GM10248 (cell line): ENCODE measurements at regions not wholly inside any gene's neighbourhood (a gene's known extent, or its start where the extent isn't known, plus 50 kb on each side); places are given as distances from the start of the nearest gene placed in this dataset.

Source experiments
- CTCF ChIA-PET: fragments of 300-600 bp; sonication (Branson Sonifier 250); formaldehyde crosslinking; extraction: SDS; loops from one replicate; lab custom pipeline; 2021; ENCODE audit warnings: antibody characterized with exemption; lab: Yijun Ruan, JAX
- POLR2A ChIA-PET: fragments of 350-650 bp; sonication (Branson Sonifier 250); formaldehyde crosslinking; extraction: SDS; loops from one replicate; lab custom pipeline; 2020; ENCODE audit warnings: antibody characterized with exemption; lab: Yijun Ruan, JAX
- DNase-seq: peaks from one replicate; pipeline ENCODE4 v3.0.0; 2012; ENCODE audit errors: extremely low spot score
- TF ChIP-seq, protein P1 (sequence below): IDR thresholded peaks from 2 replicates; pipeline ENCODE4 v1.5.1; 2012; ENCODE audit warnings: mild to moderate bottlenecking, low read depth; ENCODE audit errors: extremely low read depth, missing control alignments, control extremely low read depth

DNA sequence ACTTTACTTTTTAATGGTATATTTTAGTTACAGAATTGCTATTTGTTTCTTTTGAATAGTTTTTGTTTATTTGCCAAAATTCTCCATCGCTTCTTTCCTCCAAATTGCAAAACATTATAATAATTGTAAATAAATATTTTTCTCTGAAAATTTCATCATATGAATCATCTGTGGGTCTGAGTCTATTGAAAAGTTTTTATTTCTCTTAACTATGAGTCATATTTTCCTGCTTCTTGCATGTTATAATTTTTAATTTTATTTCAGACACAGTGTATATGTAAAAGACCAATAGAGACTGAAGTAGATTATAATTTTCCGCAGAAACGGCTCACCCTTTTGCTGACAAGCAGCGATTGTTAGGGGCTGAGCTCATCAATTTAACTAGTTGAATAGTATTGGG, 279.1 kb upstream of the IL12B start:
- CTCF ChIA-PET = no interaction called here
- TF ChIP-seq, protein P1, sequence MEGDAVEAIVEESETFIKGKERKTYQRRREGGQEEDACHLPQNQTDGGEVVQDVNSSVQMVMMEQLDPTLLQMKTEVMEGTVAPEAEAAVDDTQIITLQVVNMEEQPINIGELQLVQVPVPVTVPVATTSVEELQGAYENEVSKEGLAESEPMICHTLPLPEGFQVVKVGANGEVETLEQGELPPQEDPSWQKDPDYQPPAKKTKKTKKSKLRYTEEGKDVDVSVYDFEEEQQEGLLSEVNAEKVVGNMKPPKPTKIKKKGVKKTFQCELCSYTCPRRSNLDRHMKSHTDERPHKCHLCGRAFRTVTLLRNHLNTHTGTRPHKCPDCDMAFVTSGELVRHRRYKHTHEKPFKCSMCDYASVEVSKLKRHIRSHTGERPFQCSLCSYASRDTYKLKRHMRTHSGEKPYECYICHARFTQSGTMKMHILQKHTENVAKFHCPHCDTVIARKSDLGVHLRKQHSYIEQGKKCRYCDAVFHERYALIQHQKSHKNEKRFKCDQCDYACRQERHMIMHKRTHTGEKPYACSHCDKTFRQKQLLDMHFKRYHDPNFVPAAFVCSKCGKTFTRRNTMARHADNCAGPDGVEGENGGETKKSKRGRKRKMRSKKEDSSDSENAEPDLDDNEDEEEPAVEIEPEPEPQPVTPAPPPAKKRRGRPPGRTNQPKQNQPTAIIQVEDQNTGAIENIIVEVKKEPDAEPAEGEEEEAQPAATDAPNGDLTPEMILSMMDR = no peak
- DNase-seq = no peak
- POLR2A ChIA-PET = no interaction called here

DNA sequence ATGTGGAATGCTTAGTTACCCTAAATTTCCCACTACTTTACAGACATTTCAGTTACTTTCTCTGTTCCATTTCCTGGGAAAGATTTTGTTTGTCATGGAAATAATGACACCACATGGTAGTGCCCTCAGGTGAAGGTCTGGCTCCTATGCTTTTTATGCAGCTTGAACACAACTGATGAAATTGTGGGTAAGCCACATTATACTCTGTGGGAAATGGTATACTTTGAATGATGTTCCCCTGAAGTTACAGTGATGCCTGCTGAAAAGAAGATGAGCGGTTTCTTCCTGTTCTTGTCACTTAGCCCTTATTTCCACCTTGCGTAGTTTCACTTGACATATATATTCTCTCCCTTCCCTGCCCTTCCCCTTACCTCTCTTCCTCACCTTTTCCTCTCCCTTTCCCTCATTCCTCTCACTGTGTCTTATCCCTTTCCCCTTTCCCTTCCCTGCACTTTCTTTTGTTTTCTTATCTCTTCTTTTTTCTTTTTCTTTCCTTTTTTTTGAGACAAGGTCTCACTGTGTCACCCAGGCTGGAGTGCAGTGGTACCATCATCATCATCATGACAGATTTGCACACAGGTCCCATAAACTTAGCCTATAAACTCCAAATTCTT, 280.8 kb upstream of the IL12B start:
- no peak for DNase-seq
- POLR2A ChIA-PET = no interaction called here

GRCh38 chr5:159616952-159617351, 286.7 kb upstream of the IL12B start:
- TF ChIP-seq, protein P1 = no peak

More for the DNA sequence above, 280.8 kb upstream of the IL12B start:
- CTCF ChIA-PET = no interaction called here
- TF ChIP-seq, protein P1 = no peak

DNA sequence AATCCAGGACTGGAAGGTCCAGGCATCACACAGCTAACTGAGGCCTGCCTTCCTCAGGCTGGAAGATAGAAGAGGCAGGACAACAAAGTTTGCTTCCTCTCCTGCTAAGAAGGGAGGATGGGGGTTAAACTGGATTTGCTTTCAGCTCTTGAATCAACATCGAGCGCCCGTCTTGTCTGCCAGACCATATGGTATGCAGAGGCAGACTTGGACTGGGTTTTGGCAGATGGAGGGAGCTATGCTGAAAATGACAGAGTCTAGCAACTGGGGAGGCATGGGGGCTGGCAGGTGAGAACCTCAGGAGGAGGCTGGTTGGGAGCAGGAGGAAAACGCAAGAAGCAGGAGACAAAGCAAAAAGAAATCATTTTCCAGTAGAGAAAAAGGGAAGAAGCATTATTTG, 289.5 kb upstream of the IL12B start:
- TF ChIP-seq, protein P1 = no peak
- no peak for DNase-seq
- POLR2A ChIA-PET = no interaction called here
- CTCF ChIA-PET = no interaction called here

More at GRCh38 chr5:159616952-159617351, 286.7 kb upstream of the IL12B start:
- DNase-seq = no peak
- ChIA-PET CTCF (no interaction called here), POLR2A (no interaction called here)

GRCh38 chr5:159620853-159621540, 290.7 kb upstream of the IL12B start:
- TF ChIP-seq, protein P1 = no peak
- CTCF ChIA-PET = interaction anchor here (0.9 to 1.7 kb wide), 2 partner anchors 15 to 21 kb away, joined by 3 to 6 read pairs; no protein-coding TSS in a partner anchor
- POLR2A ChIA-PET = no interaction called here
- DNase-seq = no peak

- TF ChIP-seq, protein P1 = no peak
- ChIA-PET CTCF (no interaction called here), POLR2A (no interaction called here)
- DNase-seq = no peak
These were observed 287.6 kb upstream of the ADRA1B start for GRCh38 chr5:159628703-159629102.
